DOHH2 (cell line): ENCODE measurements at regions not wholly inside any gene's neighbourhood (a gene's known extent, or its start where the extent isn't known, plus 50 kb on each side); places are given as distances from the start of the nearest gene placed in this dataset.

Experiments
- CTCF ChIP-seq: fragments of 200-600 bp; sonication (generic); IDR thresholded peaks from one replicate; pipeline ENCODE4 v1.5.1; 2014; ENCODE audit warnings: antibody characterized with exemption, mild to moderate bottlenecking, low read depth, low read length; ENCODE audit not compliant: poor library complexity, severe bottlenecking
- EZH2phosphoT487 ChIP-seq: fragments of 200-600 bp; sonication (generic); IDR thresholded peaks from 2 replicates; pipeline ENCODE4 v1.6.1; 2017; ENCODE audit warnings: borderline replicate concordance, mild to moderate bottlenecking, antibody characterized with exemption, low read length, moderate library complexity, mixed read lengths

- TF ChIP-seq CTCF: no peak
- no peak for TF ChIP-seq EZH2phosphoT487
Observed at GRCh38 chr10:94101894-94102293, 108.2 kb downstream of the PLCE1 start.
